EL (cell line): ENCODE measurements at regions not wholly inside any gene's neighbourhood (a gene's known extent, or its start where the extent isn't known, plus 50 kb on each side); places are given as distances from the start of the nearest gene placed in this dataset.
"Not testable (repeated sequence)": the region's sequence is repeated elsewhere in the genome, so short reads cannot be mapped to it uniquely, and the experiment has no call there.

Experiments
- DNase-seq: peaks from one replicate; pipeline ENCODE4 v3.0.0-alpha.2; 2016

- DNase-seq, result no peak
Measured at GRCh38 chr14:48341069-48341468, 665.7 kb upstream of the MDGA2 start.

- no peak for DNase-seq
Measured at GRCh38 chr14:48333221-48333920, 658.0 kb upstream of the MDGA2 start.

GRCh38 chr14:48331421-48331820 is 656.0 kb upstream of the MDGA2 start:
- no peak for DNase-seq

DNA sequence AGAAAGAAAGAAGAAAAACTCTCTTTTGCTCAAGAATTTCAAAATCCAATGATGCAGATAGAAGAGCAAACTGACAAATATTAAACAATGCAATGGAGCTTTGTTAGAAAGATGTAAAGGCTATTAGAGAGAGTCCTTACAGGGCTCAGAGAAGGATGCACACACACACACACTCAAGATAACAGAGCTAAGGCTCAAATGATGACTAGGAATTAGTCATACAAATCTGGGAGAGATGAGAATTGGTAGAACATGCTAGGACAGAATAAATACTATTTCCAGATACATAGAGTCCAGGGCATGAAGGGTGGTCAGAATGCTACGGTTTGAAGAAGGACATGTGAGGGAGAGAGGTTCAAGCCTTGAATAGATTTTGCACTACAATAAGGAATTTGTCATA is 650.1 kb upstream of the MDGA2 start:
- no peak for DNase-seq

DNA sequence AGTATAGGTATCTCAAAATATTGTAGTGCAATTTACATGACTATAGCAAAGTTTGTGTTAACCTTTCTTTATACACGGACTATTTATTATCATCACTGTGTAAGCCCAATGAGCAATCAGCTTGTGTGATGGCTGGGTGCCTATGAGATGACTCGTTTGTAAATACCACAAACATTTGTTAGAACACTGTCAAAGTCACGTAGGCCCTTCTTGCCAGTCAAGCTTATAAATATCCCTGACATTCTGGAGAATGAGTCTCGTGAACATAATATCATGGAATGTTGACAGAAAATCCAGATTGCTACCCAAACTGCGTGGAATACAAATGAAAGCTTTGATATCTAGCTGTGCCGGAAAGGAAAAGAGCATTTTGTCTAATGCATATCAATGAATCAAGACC is 648.3 kb upstream of the MDGA2 start:
- no peak for DNase-seq

- DNase-seq, result no peak
Measured at GRCh38 chr14:48319823-48320222, 644.4 kb upstream of the MDGA2 start.

DNA sequence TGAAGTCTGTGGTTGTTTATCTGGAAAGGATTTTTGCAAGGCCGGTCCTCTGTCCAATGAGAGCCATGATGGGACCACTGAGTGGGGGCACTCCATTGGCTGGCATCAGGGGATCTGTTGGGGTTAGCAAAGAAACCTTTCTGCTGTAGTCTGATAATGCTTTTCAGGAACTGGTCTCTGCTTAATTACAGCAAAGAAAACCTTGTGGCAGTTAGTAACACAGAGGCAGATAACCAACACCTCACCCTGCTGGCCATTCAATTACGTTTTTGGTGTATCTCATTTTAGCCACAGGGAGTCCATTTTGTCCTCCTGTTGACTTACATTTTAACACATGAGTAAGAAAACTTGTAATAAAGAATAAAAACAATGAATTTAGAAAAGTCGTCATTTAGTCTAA is 629.3 kb upstream of the MDGA2 start:
- no peak for DNase-seq

- no peak for DNase-seq
Measured at GRCh38 chr14:48289701-48290100, 614.3 kb upstream of the MDGA2 start.

GRCh38 chr14:48285217-48285616 is 609.8 kb upstream of the MDGA2 start:
- not testable (repeated sequence) for DNase-seq

DNA sequence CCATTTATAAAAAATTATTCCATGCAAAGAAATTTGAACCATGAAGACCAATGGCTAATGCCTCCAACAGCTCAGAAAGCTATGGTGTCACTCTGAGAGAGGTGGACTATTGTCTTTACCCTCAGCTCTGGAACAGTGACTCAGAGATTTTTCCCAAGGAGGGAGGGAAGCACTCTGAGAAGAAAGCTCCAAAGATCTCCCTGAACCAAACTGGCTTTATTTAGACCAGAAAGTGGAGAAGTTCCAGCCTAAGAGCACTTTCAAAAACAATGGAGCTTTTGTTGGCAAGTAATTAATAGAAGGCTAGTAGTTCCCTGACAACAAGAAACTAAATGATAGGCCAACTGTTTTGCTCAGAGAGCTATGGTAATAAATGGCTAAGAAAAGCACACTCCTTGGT is 599.9 kb upstream of the MDGA2 start:
- DNase-seq, result no peak

DNA sequence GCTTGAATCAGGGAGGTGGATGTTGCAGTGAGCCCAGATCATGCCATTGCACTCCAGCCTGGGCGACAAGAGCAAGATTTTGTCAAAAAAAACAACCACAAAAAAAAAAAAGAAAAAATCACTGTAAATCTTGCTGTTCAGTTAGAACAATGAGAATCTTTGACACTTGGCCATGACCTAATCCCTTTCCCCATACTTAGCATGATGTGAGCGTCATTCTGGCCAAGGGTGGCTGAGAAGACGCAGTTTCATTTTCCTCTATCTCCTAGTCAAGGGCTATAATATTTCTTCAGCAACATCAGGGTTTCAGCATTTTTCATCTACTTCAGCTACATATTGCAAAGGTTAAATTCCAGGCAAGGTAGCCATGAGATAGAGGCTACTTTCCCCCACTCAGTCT is 599.4 kb upstream of the MDGA2 start:
- no peak for DNase-seq

DNA sequence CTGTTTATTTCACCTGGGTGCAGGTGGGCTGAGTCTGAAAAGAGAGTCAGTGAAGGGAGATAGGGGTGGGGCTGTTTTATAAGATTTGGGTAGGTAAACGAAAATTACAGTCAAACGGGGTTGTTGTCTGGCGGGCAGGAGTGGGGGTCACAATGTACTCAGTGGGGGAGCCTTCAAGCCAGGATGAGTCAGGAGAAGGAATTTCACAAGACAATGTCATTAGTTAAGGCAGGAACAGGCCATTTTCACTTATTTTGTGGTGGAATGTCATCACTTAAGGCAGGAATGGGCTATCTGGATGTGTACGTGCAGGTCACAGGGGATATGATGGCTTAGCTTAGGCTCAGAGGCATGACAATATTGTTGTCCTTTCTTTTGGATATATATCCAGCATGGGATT is 592.5 kb upstream of the MDGA2 start:
- DNase-seq, result not testable (repeated sequence)

GRCh38 chr14:48266201-48266600 is 590.8 kb upstream of the MDGA2 start:
- not testable (repeated sequence) for DNase-seq

- DNase-seq, result no peak
Measured at GRCh38 chr14:48261436-48261835, 586.0 kb upstream of the MDGA2 start.

GRCh38 chr14:48260394-48261295 is 585.2 kb upstream of the MDGA2 start:
- DNase-seq, result not testable (repeated sequence)

- DNase-seq, result not testable (repeated sequence)
Measured at GRCh38 chr14:48259876-48260275, 584.5 kb upstream of the MDGA2 start.

DNA sequence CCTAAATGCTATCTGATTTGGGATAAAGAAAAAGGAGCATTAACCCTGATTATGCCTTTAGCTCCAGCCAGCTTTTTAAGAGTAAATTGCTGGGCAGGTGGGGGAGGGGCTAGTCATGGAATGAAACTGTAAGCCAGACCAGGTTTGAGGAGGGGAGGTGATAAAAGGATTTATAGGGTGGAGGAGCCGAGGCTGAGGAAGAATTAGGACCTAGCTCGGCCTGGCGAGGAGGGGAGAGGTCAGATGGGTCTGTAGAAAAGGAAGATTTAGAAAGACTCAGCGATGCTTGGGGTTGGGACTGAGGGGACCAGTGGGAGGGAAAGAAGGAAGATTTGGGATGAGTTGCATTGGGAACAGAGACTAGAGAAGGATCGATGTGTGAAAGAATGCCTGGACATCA is 583.8 kb upstream of the MDGA2 start:
- not testable (repeated sequence) for DNase-seq

- DNase-seq, result not testable (repeated sequence)
Measured at GRCh38 chr14:48258703-48259102, 583.3 kb upstream of the MDGA2 start.

DNA sequence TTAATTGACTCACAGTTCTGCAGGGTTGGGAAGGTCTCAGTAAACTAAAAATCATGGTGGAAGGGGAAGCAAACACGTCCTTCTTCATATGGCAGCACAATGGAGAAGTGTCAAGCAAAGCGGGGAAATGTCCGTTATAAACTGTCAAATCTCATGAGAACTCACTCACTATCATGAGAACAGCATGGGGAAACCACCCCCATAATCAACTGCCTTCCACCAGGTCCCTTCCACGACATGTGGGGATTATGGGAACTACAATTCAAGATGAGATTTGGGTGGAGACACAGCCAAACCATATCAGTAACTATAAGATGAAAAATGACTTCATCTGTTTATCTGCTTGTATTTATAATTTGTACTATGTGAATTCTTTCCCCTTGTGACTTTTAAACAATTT is 577.6 kb upstream of the MDGA2 start:
- no peak for DNase-seq

GRCh38 chr14:48251290-48251689 is 575.9 kb upstream of the MDGA2 start:
- no peak for DNase-seq

DNA sequence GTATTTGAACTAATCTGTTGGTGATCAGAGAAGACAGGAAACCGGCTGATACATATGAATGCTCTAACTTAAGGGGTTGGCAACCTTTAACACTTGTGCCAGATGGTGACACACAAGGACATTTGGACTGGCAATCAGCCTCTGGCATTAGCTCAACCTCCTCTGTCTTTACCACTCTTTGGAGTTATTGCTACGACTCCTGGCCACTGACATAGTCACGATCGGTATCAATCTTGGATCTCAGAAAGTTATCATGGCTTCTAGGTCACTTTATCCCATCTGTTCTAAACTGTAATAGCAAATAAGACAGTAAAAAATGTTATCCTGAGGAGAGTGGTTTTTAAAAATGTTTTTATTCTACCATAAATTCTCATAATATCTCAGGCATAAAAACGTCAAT is 575.2 kb upstream of the MDGA2 start:
- DNase-seq, result no peak

- DNase-seq, result no peak
Measured at GRCh38 chr14:48247977-48248376, 572.6 kb upstream of the MDGA2 start.

- DNase-seq, result no peak
Measured at GRCh38 chr14:48243900-48244299, 568.5 kb upstream of the MDGA2 start.

- DNase-seq, result no peak
Measured at GRCh38 chr14:48229091-48229490, 553.7 kb upstream of the MDGA2 start.
